ENCODE measurements at regions not wholly inside any gene's neighbourhood (a gene's known extent, or its start where the extent isn't known, plus 50 kb on each side); places are given as distances from the start of the nearest gene placed in this dataset.

DNA sequence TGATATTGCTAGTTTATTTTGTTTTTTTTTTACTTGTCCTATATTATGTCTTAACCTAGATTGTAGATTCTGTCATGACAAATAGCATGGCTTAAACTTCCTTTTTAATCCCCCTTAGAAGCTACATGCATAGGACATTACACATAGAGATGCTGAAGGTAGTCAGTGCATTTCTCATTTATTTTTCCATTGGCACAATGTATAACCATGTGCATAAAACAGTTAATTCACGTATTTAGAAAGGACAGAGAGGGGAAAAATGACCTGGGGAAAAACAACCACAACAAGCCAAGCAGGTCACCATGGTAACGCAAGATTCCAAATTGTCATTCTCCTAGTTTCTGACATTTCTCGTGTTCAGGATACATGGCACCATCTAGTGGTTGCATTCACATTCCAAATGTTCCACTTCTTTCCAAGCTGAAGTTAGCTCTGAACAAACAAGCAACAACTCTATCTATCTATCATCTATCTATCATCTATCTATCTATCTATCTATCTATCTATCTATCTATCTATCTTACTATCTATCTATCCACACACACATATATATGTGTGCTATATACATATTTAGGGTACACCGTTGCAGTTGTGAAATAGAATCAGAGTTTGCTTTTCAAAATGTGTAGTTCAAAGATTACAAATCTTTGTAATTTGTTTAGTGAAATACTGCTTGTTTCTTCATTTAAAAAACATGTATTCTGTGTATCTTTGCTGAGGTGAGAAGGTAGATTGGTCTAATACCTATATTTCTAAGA is 487.2 kb upstream of the ST8SIA4 start (continued):
- TF ChIP-seq, protein P1, sequence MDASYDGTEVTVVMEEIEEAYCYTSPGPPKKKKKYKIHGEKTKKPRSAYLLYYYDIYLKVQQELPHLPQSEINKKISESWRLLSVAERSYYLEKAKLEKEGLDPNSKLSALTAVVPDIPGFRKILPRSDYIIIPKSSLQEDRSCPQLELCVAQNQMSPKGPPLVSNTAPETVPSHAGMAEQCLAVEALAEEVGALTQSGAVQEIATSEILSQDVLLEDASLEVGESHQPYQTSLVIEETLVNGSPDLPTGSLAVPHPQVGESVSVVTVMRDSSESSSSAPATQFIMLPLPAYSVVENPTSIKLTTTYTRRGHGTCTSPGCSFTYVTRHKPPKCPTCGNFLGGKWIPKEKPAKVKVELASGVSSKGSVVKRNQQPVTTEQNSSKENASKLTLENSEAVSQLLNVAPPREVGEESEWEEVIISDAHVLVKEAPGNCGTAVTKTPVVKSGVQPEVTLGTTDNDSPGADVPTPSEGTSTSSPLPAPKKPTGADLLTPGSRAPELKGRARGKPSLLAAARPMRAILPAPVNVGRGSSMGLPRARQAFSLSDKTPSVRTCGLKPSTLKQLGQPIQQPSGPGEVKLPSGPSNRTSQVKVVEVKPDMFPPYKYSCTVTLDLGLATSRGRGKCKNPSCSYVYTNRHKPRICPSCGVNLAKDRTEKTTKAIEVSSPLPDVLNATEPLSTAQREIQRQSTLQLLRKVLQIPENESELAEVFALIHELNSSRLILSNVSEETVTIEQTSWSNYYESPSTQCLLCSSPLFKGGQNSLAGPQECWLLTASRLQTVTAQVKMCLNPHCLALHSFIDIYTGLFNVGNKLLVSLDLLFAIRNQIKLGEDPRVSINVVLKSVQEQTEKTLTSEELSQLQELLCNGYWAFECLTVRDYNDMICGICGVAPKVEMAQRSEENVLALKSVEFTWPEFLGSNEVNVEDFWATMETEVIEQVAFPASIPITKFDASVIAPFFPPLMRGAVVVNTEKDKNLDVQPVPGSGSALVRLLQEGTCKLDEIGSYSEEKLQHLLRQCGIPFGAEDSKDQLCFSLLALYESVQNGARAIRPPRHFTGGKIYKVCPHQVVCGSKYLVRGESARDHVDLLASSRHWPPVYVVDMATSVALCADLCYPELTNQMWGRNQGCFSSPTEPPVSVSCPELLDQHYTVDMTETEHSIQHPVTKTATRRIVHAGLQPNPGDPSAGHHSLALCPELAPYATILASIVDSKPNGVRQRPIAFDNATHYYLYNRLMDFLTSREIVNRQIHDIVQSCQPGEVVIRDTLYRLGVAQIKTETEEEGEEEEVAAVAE (CRISPR knock-in tag; IDR thresholded peaks at IDR 0.05; ENCODE audit: borderline replicate concordance): no peak
- TF ChIP-seq RNF2 (conservative IDR thresholded peaks at IDR 0.05; ENCODE audit: low read depth) (no peak), ZBTB10 (CRISPR knock-in tag; IDR thresholded peaks at IDR 0.05; ENCODE audit: borderline replicate concordance) (no peak), HES4 (CRISPR knock-in tag; IDR thresholded peaks at IDR 0.05; ENCODE audit: borderline replicate concordance) (no peak), NKX3-1 (CRISPR knock-in tag; IDR thresholded peaks at IDR 0.05) (no peak), SMC3 (IDR thresholded peaks at IDR 0.05; ENCODE audit: low read length) (peak; percentile 60), KDM5A (IDR thresholded peaks at IDR 0.05; ENCODE audit: borderline replicate concordance, low read length) (no peak), ZNF790 (CRISPR knock-in tag; IDR thresholded peaks at IDR 0.05; ENCODE audit: borderline replicate concordance) (no peak), NFAT5 (CRISPR knock-in tag; IDR thresholded peaks at IDR 0.05) (no peak), MAX (IDR thresholded peaks at IDR 0.05) (no peak), CTCF (CRISPR knock-in tag; IDR thresholded peaks at IDR 0.05) (peak; percentile 77)
- TF ChIP-seq, protein P2, sequence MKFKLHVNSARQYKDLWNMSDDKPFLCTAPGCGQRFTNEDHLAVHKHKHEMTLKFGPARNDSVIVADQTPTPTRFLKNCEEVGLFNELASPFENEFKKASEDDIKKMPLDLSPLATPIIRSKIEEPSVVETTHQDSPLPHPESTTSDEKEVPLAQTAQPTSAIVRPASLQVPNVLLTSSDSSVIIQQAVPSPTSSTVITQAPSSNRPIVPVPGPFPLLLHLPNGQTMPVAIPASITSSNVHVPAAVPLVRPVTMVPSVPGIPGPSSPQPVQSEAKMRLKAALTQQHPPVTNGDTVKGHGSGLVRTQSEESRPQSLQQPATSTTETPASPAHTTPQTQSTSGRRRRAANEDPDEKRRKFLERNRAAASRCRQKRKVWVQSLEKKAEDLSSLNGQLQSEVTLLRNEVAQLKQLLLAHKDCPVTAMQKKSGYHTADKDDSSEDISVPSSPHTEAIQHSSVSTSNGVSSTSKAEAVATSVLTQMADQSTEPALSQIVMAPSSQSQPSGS (CRISPR knock-in tag; IDR thresholded peaks at IDR 0.05): no peak
